Smooth muscle cell (in vitro differentiated cells): ENCODE measurements at regions not wholly inside any gene's neighbourhood (a gene's known extent, or its start where the extent isn't known, plus 50 kb on each side); places are given as distances from the start of the nearest gene placed in this dataset.

Experiments
- DNase-seq: peaks from one replicate; lab custom pipeline; 2025; ENCODE audit not compliant: unreplicated experiment; lab: John Stamatoyannopoulos, UW
- H2AFZ ChIP-seq: fragments of 200-600 bp; sonication (generic); 2 replicates; pipeline ENCODE4 v1.6.0; 2016; ENCODE audit warnings: antibody characterized with exemption, low read depth, mild to moderate bottlenecking
- H3F3A ChIP-seq: fragments of 200-600 bp; sonication (generic); 2 replicates; pipeline ENCODE4 v1.6.0; 2017; ENCODE audit warnings: antibody characterized with exemption, low read depth
- H3K27ac ChIP-seq: fragments of 200-600 bp; sonication (generic); 2 replicates; pipeline ENCODE4 v1.5.1; 2016; ENCODE audit warnings: low read depth, mild to moderate bottlenecking
- H3K27me3 ChIP-seq: fragments of 200-600 bp; sonication (generic); 2 replicates; pipeline ENCODE4 v1.6.1; 2016; ENCODE audit warnings: low read depth, mild to moderate bottlenecking
- H3K36me3 ChIP-seq: fragments of 200-600 bp; sonication (generic); 2 replicates; pipeline ENCODE4 v1.5.1; 2016; ENCODE audit warnings: low read depth
- H3K4me1 ChIP-seq: fragments of 200-600 bp; sonication (generic); 2 replicates; pipeline ENCODE4 v1.5.1; 2016; ENCODE audit warnings: low read depth
- H3K4me2 ChIP-seq: fragments of 200-600 bp; sonication (generic); 2 replicates; pipeline ENCODE4 v1.6.0; 2016; ENCODE audit warnings: mild to moderate bottlenecking
- H3K4me3 ChIP-seq: fragments of 200-600 bp; sonication (generic); 2 replicates; pipeline ENCODE4 v1.5.1; 2016; ENCODE audit warnings: mild to moderate bottlenecking
- H3K79me2 ChIP-seq: fragments of 200-600 bp; sonication (generic); 2 replicates; pipeline ENCODE4 v1.6.0; 2016; ENCODE audit warnings: low read depth, mild to moderate bottlenecking
- H3K9ac ChIP-seq: fragments of 200-600 bp; sonication (generic); 2 replicates; pipeline ENCODE4 v1.6.0; 2016; ENCODE audit warnings: low read depth
- H3K9me3 ChIP-seq: fragments of 200-600 bp; sonication (generic); replicated peaks from 2 replicates; pipeline ENCODE4 v1.5.1; 2016; ENCODE audit warnings: low read depth
- H4K20me1 ChIP-seq: fragments of 200-600 bp; sonication (generic); 2 replicates; pipeline ENCODE4 v1.6.0; 2016; ENCODE audit warnings: low read depth
- CTCF ChIP-seq: fragments of 200-600 bp; sonication (generic); IDR thresholded peaks from 2 replicates; pipeline ENCODE4 v1.5.1; 2017; ENCODE audit warnings: borderline replicate concordance, mild to moderate bottlenecking, antibody characterized with exemption; ENCODE audit not compliant: insufficient read depth, poor library complexity, severe bottlenecking
- WGBS: methylation state at CpG from one replicate; pipeline ENCODE4 v1.1.7; 2016; ENCODE audit warnings: low lambda C conversion rate; 5-methylcytosine and 5-hydroxymethylcytosine counted together

DNA sequence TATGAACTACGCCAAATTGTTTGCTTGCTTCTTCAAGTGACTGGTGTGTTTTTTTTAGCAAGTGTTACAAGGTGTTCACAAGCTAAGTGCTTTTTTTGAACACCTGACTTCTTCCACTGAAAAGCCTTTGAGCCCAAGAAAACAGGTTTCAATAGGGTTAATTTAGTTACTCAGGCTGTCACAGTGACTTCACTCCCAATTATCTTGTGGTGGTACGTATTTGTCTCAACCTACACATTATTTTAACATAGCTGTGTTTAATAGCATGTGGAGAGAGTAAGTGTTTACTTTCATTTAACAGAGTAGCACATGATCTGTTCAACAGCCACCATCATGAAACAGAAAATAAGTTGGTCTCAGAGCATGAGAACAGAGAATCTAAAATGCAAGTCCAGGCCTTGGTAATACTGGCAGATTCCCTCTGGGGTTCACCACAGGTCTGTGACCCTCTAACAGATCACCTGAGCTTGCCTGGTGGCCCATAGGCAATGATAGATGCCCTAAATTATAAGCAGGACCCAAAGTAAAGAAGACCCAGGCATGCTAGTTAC, 267.7 kb upstream of the SMARCA2 start:
- H3K27ac ChIP-seq: no peak overlapping the region
- H4K20me1 ChIP-seq: no peaks in the 10 kb centered on the region
- H3K9me3 ChIP-seq: no peaks in the 10 kb centered on the region
- H3K79me2 ChIP-seq: no peaks in the 10 kb centered on the region
- H3K4me1 ChIP-seq: peaks cover 13% of the 10 kb centered on the region
- no peak overlapping the region for H3K4me3 ChIP-seq
- no peak overlapping the region for H3K4me2 ChIP-seq
- H3K36me3 ChIP-seq: no peaks in the 10 kb centered on the region
- no peak for DNase-seq
- H3K27me3 ChIP-seq: no peaks in the 10 kb centered on the region
- no peaks in the 10 kb centered on the region for H3F3A ChIP-seq
- H2AFZ ChIP-seq: no peak overlapping the region
- 73% methylated on average over 2 of the region's 2 CpGs for WGBS
- no peak overlapping the region for H3K9ac ChIP-seq
- TF ChIP-seq CTCF: no peak

DNA sequence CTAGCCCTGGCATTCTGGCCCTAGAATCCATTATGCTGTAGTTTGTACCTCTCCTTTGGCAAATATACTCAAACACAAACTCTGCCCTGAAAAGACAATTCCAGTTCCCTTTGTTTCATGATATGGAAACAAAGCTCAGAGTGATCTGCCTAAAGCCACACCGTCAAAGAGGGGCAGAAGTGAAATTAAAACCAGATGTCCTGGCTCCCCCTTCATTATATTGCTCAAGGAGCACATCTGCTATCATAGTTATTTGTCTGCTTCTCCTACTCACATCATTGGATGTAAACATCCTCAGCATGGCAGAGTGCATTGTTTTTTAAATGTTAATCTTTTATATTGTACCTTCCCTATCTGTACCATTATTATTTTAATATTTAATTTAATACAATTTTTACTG, 266.7 kb upstream of the SMARCA2 start:
- WGBS: 57% methylated on average over 1 of the region's 1 CpG
- H3K27ac ChIP-seq: no peak overlapping the region
- no peak for TF ChIP-seq CTCF

GRCh38 chr9:1757186-1757585, 258.0 kb upstream of the SMARCA2 start:
- Histone ChIP-seq H3K79me2 (no peaks in the 10 kb centered on the region), H3K27me3 (no peaks in the 10 kb centered on the region), H3K4me3 (no peak overlapping the region), H3K27ac (no peak overlapping the region), H3K4me2 (no peak overlapping the region), H3K4me1 (no peaks in the 10 kb centered on the region), H4K20me1 (no peaks in the 10 kb centered on the region), H3F3A (no peaks in the 10 kb centered on the region), H3K9ac (no peak overlapping the region), H2AFZ (no peak overlapping the region), H3K9me3 (no peaks in the 10 kb centered on the region), H3K36me3 (no peaks in the 10 kb centered on the region)
- no peak for TF ChIP-seq CTCF
- 70% methylated on average over 5 of the region's 5 CpGs for WGBS
- no peak for DNase-seq

More for the DNA sequence above, 266.7 kb upstream of the SMARCA2 start:
- Histone ChIP-seq H3K36me3 (no peaks in the 10 kb centered on the region), H3K4me3 (no peak overlapping the region), H2AFZ (no peak overlapping the region), H4K20me1 (no peaks in the 10 kb centered on the region), H3K9me3 (no peaks in the 10 kb centered on the region), H3K27me3 (no peaks in the 10 kb centered on the region), H3K4me2 (no peak overlapping the region), H3K9ac (no peak overlapping the region), H3F3A (no peaks in the 10 kb centered on the region), H3K79me2 (no peaks in the 10 kb centered on the region), H3K4me1 (peaks cover 4% of the 10 kb centered on the region)
- DNase-seq: no peak

GRCh38 chr9:1759009-1759408, 256.1 kb upstream of the SMARCA2 start:
- Histone ChIP-seq H3F3A (no peaks in the 10 kb centered on the region), H3K4me2 (no peak overlapping the region), H3K4me1 (no peaks in the 10 kb centered on the region), H3K9ac (no peak overlapping the region), H3K9me3 (no peaks in the 10 kb centered on the region), H3K79me2 (no peaks in the 10 kb centered on the region), H4K20me1 (no peaks in the 10 kb centered on the region), H3K4me3 (no peak overlapping the region), H3K27ac (no peak overlapping the region), H2AFZ (no peak overlapping the region), H3K36me3 (no peaks in the 10 kb centered on the region), H3K27me3 (no peaks in the 10 kb centered on the region)
- 76% methylated on average over 2 of the region's 2 CpGs for WGBS
- TF ChIP-seq CTCF: no peak
- DNase-seq: no peak
